ENCODE measurements at regions not wholly inside any gene's neighbourhood (a gene's known extent, or its start where the extent isn't known, plus 50 kb on each side); places are given as distances from the start of the nearest gene placed in this dataset.
"Not testable (repeated sequence)": the region's sequence is repeated elsewhere in the genome, so short reads cannot be mapped to it uniquely, and the experiment has no call there.

DNA sequence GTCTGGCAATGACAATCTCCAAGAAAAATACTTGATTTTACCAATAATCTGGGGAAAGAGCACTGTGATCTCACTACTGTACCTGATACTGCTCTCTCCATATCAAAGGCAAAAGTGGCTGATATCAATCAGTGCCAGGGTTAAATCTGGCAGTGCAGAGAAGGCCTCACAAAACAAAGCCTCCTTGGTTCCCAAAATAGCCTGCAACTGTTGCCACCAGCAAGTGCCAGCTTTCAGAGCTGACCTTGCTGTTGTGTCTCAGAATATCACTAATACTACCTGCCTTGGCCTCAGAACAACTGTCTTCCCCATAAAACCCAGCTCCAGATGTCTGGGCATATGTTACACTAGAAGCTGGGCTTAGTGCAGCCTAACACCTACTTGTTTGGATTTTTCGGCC is 738.6 kb downstream of the CDY1 start:
- H3K9me3 ChIP-seq (ENCODE audit: control extremely low read depth in 1 of 3, control insufficient read depth in 2 of 3, insufficient read depth in 1 of 3, low read length in 2 of 3); H3K27me3 Mint-ChIP-seq; H3K27ac Mint-ChIP-seq; H3K4me3 Mint-ChIP-seq; H3K4me1 Mint-ChIP-seq; ATAC-seq (ENCODE audit: low read depth); H3K36me3 ChIP-seq (replicated peaks in 1 of 2; ENCODE audit: control extremely low read depth in 1 of 2, control insufficient read depth in 1 of 2, extremely low read depth in 1 of 2, insufficient read depth in 2 of 2, low read length in 1 of 2); H3K9ac ChIP-seq (ENCODE audit: low read length); H3K9me3 Mint-ChIP-seq (ENCODE audit: insufficient read depth); POLR2A ChIA-PET; H3K4me2 ChIP-seq (replicated peaks; ENCODE audit: low read depth, low read length, poor library complexity, severe bottlenecking); DNase-seq; H4K20me1 ChIP-seq (ENCODE audit: control insufficient read depth, insufficient read depth, low read length, poor library complexity, severe bottlenecking); intact Hi-C loops (cut with micrococcal nuclease); H3K79me2 ChIP-seq (ENCODE audit: control insufficient read depth, insufficient read depth, low read length); H3K27ac ChIP-seq (ENCODE audit: low read length in 2 of 2); H3K4me1 ChIP-seq (ENCODE audit: control insufficient read depth in 2 of 2, insufficient read depth in 2 of 2, low read length in 2 of 2); H2AFZ ChIP-seq (ENCODE audit: insufficient read depth, low read depth, low read length, poor library complexity, severe bottlenecking); H3K4me3 ChIP-seq (ENCODE audit: control extremely low read depth in 1 of 5, extremely low read depth in 1 of 5, insufficient read depth in 1 of 5, low read depth in 2 of 5, low read length in 4 of 5); H3K27me3 ChIP-seq (replicated peaks in 1 of 4; ENCODE audit: control extremely low read depth in 1 of 4, control insufficient read depth in 3 of 4, insufficient read depth in 4 of 4, low read length in 3 of 4); CTCF ChIA-PET: not testable (repeated sequence)
- WGBS (ENCODE audit: insufficient coverage) = no CpG with 5 or more reads among the region's 1 CpG

DNA sequence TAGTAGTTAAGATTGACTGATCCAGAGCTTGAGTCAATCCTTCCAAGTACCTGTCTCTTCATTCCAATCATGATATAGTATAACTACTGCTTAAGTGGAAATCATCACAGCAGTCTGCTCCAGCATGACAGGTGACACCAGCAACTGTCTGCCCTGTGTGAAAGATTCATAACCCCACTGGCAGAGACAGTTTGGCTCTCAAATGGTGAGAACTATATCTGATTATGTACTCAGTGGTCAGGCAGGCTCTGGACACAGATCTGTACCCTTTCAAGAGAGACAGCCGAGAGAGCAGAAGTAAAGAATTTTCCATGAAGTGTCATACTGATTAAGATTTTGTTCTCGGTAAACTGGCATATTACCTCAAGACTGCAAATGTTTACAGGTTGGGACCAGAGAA is 741.5 kb downstream of the CDY1 start:
- H3K4me3 ChIP-seq (ENCODE audit: control extremely low read depth in 1 of 5, extremely low read depth in 1 of 5, insufficient read depth in 1 of 5, low read depth in 2 of 5, low read length in 4 of 5); H3K27ac ChIP-seq (ENCODE audit: low read length in 2 of 2); H3K79me2 ChIP-seq (ENCODE audit: control insufficient read depth, insufficient read depth, low read length); H4K20me1 ChIP-seq (ENCODE audit: control insufficient read depth, insufficient read depth, low read length, poor library complexity, severe bottlenecking); DNase-seq; H3K27ac Mint-ChIP-seq; H3K9me3 ChIP-seq (ENCODE audit: control extremely low read depth in 1 of 3, control insufficient read depth in 2 of 3, insufficient read depth in 1 of 3, low read length in 2 of 3); H3K4me1 Mint-ChIP-seq; H3K27me3 ChIP-seq (replicated peaks in 1 of 4; ENCODE audit: control extremely low read depth in 1 of 4, control insufficient read depth in 3 of 4, insufficient read depth in 4 of 4, low read length in 3 of 4); POLR2A ChIA-PET; H3K4me1 ChIP-seq (ENCODE audit: control insufficient read depth in 2 of 2, insufficient read depth in 2 of 2, low read length in 2 of 2); H3K9ac ChIP-seq (ENCODE audit: low read length); ATAC-seq (ENCODE audit: low read depth); H3K27me3 Mint-ChIP-seq; H3K4me2 ChIP-seq (replicated peaks; ENCODE audit: low read depth, low read length, poor library complexity, severe bottlenecking); H3K9me3 Mint-ChIP-seq (ENCODE audit: insufficient read depth); H3K4me3 Mint-ChIP-seq; H3K36me3 ChIP-seq (replicated peaks in 1 of 2; ENCODE audit: control extremely low read depth in 1 of 2, control insufficient read depth in 1 of 2, extremely low read depth in 1 of 2, insufficient read depth in 2 of 2, low read length in 1 of 2); H2AFZ ChIP-seq (ENCODE audit: insufficient read depth, low read depth, low read length, poor library complexity, severe bottlenecking); CTCF ChIA-PET; intact Hi-C loops (cut with micrococcal nuclease): not testable (repeated sequence)
- WGBS (ENCODE audit: insufficient coverage) = no CpG with 5 or more reads among the region's 2 CpGs

DNA sequence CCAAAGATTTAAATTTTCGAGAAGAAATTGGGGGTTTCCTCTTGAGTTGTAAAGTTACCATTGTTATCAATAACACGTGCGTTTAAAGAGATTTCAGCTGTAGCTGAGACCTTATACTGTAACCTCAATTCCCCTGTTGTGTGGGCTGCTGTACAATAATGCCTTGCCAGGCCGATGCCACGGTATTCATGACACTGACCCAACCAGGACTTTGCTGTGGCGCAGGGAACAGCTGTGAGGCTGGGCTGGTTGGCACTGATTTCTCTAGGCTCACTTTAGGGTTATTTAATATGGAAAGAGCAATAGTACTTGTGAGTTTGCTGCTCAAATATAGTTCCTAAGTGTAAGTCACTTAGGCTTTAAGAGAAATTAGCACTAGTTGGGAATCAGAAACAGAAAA is 744.2 kb downstream of the CDY1 start:
- ATAC-seq (ENCODE audit: low read depth); intact Hi-C loops (cut with micrococcal nuclease); H3K4me3 Mint-ChIP-seq; H2AFZ ChIP-seq (ENCODE audit: insufficient read depth, low read depth, low read length, poor library complexity, severe bottlenecking); H3K4me1 Mint-ChIP-seq; CTCF ChIA-PET; H3K4me1 ChIP-seq (ENCODE audit: control insufficient read depth in 2 of 2, insufficient read depth in 2 of 2, low read length in 2 of 2); H3K9me3 Mint-ChIP-seq (ENCODE audit: insufficient read depth); DNase-seq; H3K9me3 ChIP-seq (ENCODE audit: control extremely low read depth in 1 of 3, control insufficient read depth in 2 of 3, insufficient read depth in 1 of 3, low read length in 2 of 3); H3K27ac Mint-ChIP-seq; H3K27me3 ChIP-seq (replicated peaks in 1 of 4; ENCODE audit: control extremely low read depth in 1 of 4, control insufficient read depth in 3 of 4, insufficient read depth in 4 of 4, low read length in 3 of 4); H3K36me3 ChIP-seq (replicated peaks in 1 of 2; ENCODE audit: control extremely low read depth in 1 of 2, control insufficient read depth in 1 of 2, extremely low read depth in 1 of 2, insufficient read depth in 2 of 2, low read length in 1 of 2); POLR2A ChIA-PET; H4K20me1 ChIP-seq (ENCODE audit: control insufficient read depth, insufficient read depth, low read length, poor library complexity, severe bottlenecking); H3K27me3 Mint-ChIP-seq; H3K27ac ChIP-seq (ENCODE audit: low read length in 2 of 2); H3K4me2 ChIP-seq (replicated peaks; ENCODE audit: low read depth, low read length, poor library complexity, severe bottlenecking); H3K4me3 ChIP-seq (ENCODE audit: control extremely low read depth in 1 of 5, extremely low read depth in 1 of 5, insufficient read depth in 1 of 5, low read depth in 2 of 5, low read length in 4 of 5); H3K9ac ChIP-seq (ENCODE audit: low read length); H3K79me2 ChIP-seq (ENCODE audit: control insufficient read depth, insufficient read depth, low read length): not testable (repeated sequence)
- 92% methylated on average over 2 of the region's 6 CpGs for WGBS (ENCODE audit: insufficient coverage)

DNA sequence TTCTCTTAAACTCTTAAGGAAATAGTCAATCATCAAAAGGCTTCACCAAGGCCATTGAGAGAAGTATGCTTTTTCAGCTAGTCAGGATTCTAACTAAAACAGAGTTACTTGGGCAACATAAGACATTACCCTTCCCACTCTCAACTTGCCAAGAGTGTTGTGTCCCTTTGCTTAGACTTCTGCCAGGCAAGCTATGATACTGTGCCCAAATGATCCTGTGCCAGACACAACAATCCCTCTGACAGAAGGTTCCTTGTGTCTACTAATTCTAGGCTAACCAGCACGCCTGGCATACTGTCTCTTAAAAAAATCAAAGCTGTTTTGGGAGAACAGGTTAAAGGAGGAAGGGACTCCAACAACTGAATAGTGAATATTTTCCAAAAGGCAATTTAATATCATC is 750.6 kb downstream of the CDY1 start:
- H3K27ac Mint-ChIP-seq; DNase-seq; H3K27me3 ChIP-seq (replicated peaks in 1 of 4; ENCODE audit: control extremely low read depth in 1 of 4, control insufficient read depth in 3 of 4, insufficient read depth in 4 of 4, low read length in 3 of 4); H3K9me3 Mint-ChIP-seq (ENCODE audit: insufficient read depth); H3K9ac ChIP-seq (ENCODE audit: low read length); H3K4me1 ChIP-seq (ENCODE audit: control insufficient read depth in 2 of 2, insufficient read depth in 2 of 2, low read length in 2 of 2); POLR2A ChIA-PET; H3K4me3 Mint-ChIP-seq; H3K79me2 ChIP-seq (ENCODE audit: control insufficient read depth, insufficient read depth, low read length); H3K36me3 ChIP-seq (replicated peaks in 1 of 2; ENCODE audit: control extremely low read depth in 1 of 2, control insufficient read depth in 1 of 2, extremely low read depth in 1 of 2, insufficient read depth in 2 of 2, low read length in 1 of 2); intact Hi-C loops (cut with micrococcal nuclease); H3K4me1 Mint-ChIP-seq; H3K27me3 Mint-ChIP-seq; H2AFZ ChIP-seq (ENCODE audit: insufficient read depth, low read depth, low read length, poor library complexity, severe bottlenecking); H3K9me3 ChIP-seq (ENCODE audit: control extremely low read depth in 1 of 3, control insufficient read depth in 2 of 3, insufficient read depth in 1 of 3, low read length in 2 of 3); H3K4me2 ChIP-seq (replicated peaks; ENCODE audit: low read depth, low read length, poor library complexity, severe bottlenecking); CTCF ChIA-PET; H4K20me1 ChIP-seq (ENCODE audit: control insufficient read depth, insufficient read depth, low read length, poor library complexity, severe bottlenecking); H3K27ac ChIP-seq (ENCODE audit: low read length in 2 of 2); H3K4me3 ChIP-seq (ENCODE audit: control extremely low read depth in 1 of 5, extremely low read depth in 1 of 5, insufficient read depth in 1 of 5, low read depth in 2 of 5, low read length in 4 of 5); ATAC-seq (ENCODE audit: low read depth): not testable (repeated sequence)
- WGBS (ENCODE audit: insufficient coverage) = no CpG with 5 or more reads among the region's 1 CpG
